Adrenal gland (tissue), 9 donors: ENCODE measurements at regions not wholly inside any gene's neighbourhood (a gene's known extent, or its start where the extent isn't known, plus 50 kb on each side); places are given as distances from the start of the nearest gene placed in this dataset.
A peak's percentile ranks its signal among the peaks of the same experiment; 100 is the strongest.

Source experiments
- DNase-seq, 7 donors: peaks; one replicate each; pipeline ENCODE4 v3.0.0-alpha.2; 2019 to 2020
- H3K27ac ChIP-seq, 5 donors: fragments of 200-600 bp; sonication (generic) in 4 of 5; 1 replicate in 3 of 5; 2 replicates in 2 of 5; pipeline versions ENCODE4 v1.5.1 to v1.8.0; 2016 to 2020; ENCODE audit warnings: mild to moderate bottlenecking in 1 of 5
- H3K27me3 ChIP-seq: fragments of 200-600 bp; 2 replicates; pipeline ENCODE4 v1.8.0; 2021
- H3K36me3 ChIP-seq, 2 donors: fragments of 200-600 bp; replicated peaks in 1 of 2; 1 replicate in 1 of 2; 2 replicates in 1 of 2; pipeline versions ENCODE4 v1.5.1 to v1.8.0; 2018 to 2022
- H3K4me1 ChIP-seq, 2 donors: fragments of 200-600 bp; replicated peaks in 1 of 2; 1 replicate in 1 of 2; 2 replicates in 1 of 2; pipeline versions ENCODE4 v1.5.1 to v1.8.0; 2018 to 2021
- H3K4me3 ChIP-seq, 4 donors: fragments of 200-600 bp; sonication (generic) in 3 of 4; one replicate each; pipeline ENCODE4 v1.5.1; 2016 to 2018
- H3K9me3 ChIP-seq, 3 donors: fragments of 200-600 bp; sonication (generic) in 1 of 3; replicated peaks in 1 of 3; 1 replicate in 2 of 3; 2 replicates in 1 of 3; pipeline versions ENCODE4 v1.5.1 to v1.8.0; 2016 to 2021
- CTCF ChIP-seq, 6 experiments: fragments of 450-650 bp in 4 of 6; fragments of 200-600 bp in 2 of 6; sonication (generic) in 1 of 6; IDR thresholded peaks; 1 replicate in 5 of 6; 2 replicates in 1 of 6; pipeline versions ENCODE4 v1.5.1 to v1.8.0; 2016 to 2021; ENCODE audit warnings: antibody characterized with exemption in 6 of 6, mild to moderate bottlenecking in 2 of 6, moderate library complexity in 1 of 6
- POLR2A ChIP-seq, 2 donors: fragments of 450-650 bp; IDR thresholded peaks; one replicate each; pipeline ENCODE4 v1.6.1; 2017; ENCODE audit warnings: antibody characterized with exemption in 2 of 2, mild to moderate bottlenecking in 2 of 2, moderate library complexity in 1 of 2
- WGBS, 4 donors: extraction: QIAGEN DNeasy Blood & Tissue Kit in 2 of 4; methylation state at CpG; one replicate each; pipeline versions ENCODE4 v1.1.5 to v1.1.7; 2013 to 2017; 5-methylcytosine and 5-hydroxymethylcytosine counted together
- intact Hi-C, 2 donors: fragments of 100-400 bp; cut with DNase I; formaldehyde crosslinking; loops; one replicate each; pipeline versions ENCODE4 v1.14.1 to v1.15.0; 2022 to 2023
- donor health status: healthy with polysubstance abuse.
- donor health status: Bipolar disorder and iron deficiency.
- donor health status: DM: yes; HTN: yes; CAD: no.
- donor health status: DM: no; HTN: no; CAD: no.
- donor health status: DM: no; HTN: no; CAD: no.

- Histone ChIP-seq H3K9me3 (no peaks in the 10 kb centered on the region), H3K4me3 (peak overlapping the region in 1 of 4 donors; percentile 41), H3K27me3 (no peaks in the 10 kb centered on the region), H3K27ac (peak overlapping the region in 3 of 5 donors; percentile 12 to 62 (median 59)), H3K4me1 (peaks cover 18 to 41% of the 10 kb centered on the region in 2 donors), H3K36me3 (no peaks in the 10 kb centered on the region)
- DNase-seq: no peak
- no peak for TF ChIP-seq CTCF (IDR thresholded peaks at IDR 0.05)
- peak in 1 of 2 donors; percentile 14 for TF ChIP-seq POLR2A (IDR thresholded peaks at IDR 0.05)
- 18 to 50% (median 38%) methylated on average over 7 of the region's 7 CpGs for WGBS, 4 donors
- intact Hi-C loops: no loop called here
Measured at GRCh38 chr14:100670753-100671049, 56.0 kb upstream of the DLK1 start.

- no peak overlapping the region for H3K27ac ChIP-seq
- H3K9me3 ChIP-seq: no peaks in the 10 kb centered on the region
- 75 to 87% (median 81%) methylated on average over 6 of the region's 6 CpGs for WGBS, 4 donors
- H3K27me3 ChIP-seq: no peaks in the 10 kb centered on the region
- no peak overlapping the region for H3K4me3 ChIP-seq
- H3K4me1 ChIP-seq: peaks cover 14 to 41% of the 10 kb centered on the region in 2 donors
- DNase-seq: no peak
- intact Hi-C loops: no loop called here
- TF ChIP-seq POLR2A (IDR thresholded peaks at IDR 0.05) (no peak), CTCF (IDR thresholded peaks at IDR 0.05) (no peak)
- H3K36me3 ChIP-seq: no peaks in the 10 kb centered on the region
Measured at GRCh38 chr14:100671386-100671901, 55.2 kb upstream of the DLK1 start.

GRCh38 chr14:100671906-100672305 lies 54.8 kb upstream of the DLK1 start:
- Histone ChIP-seq H3K36me3 (no peaks in the 10 kb centered on the region), H3K9me3 (no peaks in the 10 kb centered on the region), H3K27me3 (no peaks in the 10 kb centered on the region), H3K4me3 (no peak overlapping the region), H3K27ac (no peak overlapping the region), H3K4me1 (peaks cover 14 to 39% of the 10 kb centered on the region in 2 donors)
- WGBS, 4 donors: 81 to 95% (median 86%) methylated on average over 5 of the region's 5 CpGs
- intact Hi-C loops: no loop called here
- TF ChIP-seq POLR2A (IDR thresholded peaks at IDR 0.05) (no peak), CTCF (IDR thresholded peaks at IDR 0.05) (no peak)
- DNase-seq: no peak

GRCh38 chr14:100673085-100673806 lies 53.4 kb upstream of the DLK1 start:
- TF ChIP-seq POLR2A (IDR thresholded peaks at IDR 0.05) (peak in 1 of 2 donors; percentile 20), CTCF (IDR thresholded peaks at IDR 0.05) (no peak)
- Histone ChIP-seq H3K4me1 (peaks cover 21 to 52% of the 10 kb centered on the region in 2 donors), H3K4me3 (no peak overlapping the region), H3K9me3 (no peaks in the 10 kb centered on the region), H3K27ac (peak overlapping the region in 1 of 5 donors; percentile 13), H3K36me3 (no peaks in the 10 kb centered on the region), H3K27me3 (no peaks in the 10 kb centered on the region)
- intact Hi-C loops: no loop called here
- WGBS, 4 donors: 63 to 83% (median 75%) methylated on average over 11 to 22 of the region's 22 CpGs
- peak in 1 of 7 donors; percentile 85 for DNase-seq
